GM12878 (cell line): ENCODE measurements at regions not wholly inside any gene's neighbourhood (a gene's known extent, or its start where the extent isn't known, plus 50 kb on each side); places are given as distances from the start of the nearest gene placed in this dataset.

ENCODE experiments used
- ATAC-seq: fragments of 200-7000 bp; cut with Tn5 transposase; 3 replicates; pipeline ENCODE4 v1.9.1; 2020; ENCODE audit warnings: mild to moderate bottlenecking, moderate library complexity
- BruUV-seq: library from RNA; stranded (reverse); fragments of 400-500 nt; replicated peaks from 2 replicates; lab custom pipeline; 2021; lab: Mats Ljungman, UMichigan
- CTCF ChIA-PET: fragments of 300-600 bp; sonication (Branson Sonifier 250); formaldehyde crosslinking; extraction: SDS; loops from one replicate; lab custom pipeline; 2021; ENCODE audit warnings: inconsistent platforms; lab: Yijun Ruan, JAX
- POLR2A ChIA-PET: fragments of 350-600 bp; formaldehyde crosslinking; extraction: SDS; loops from one replicate; lab custom pipeline; 2021; ENCODE audit warnings: inconsistent platforms; lab: Charles Lee
- RAD21 ChIA-PET: fragments of 300-600 bp; sonication (Branson Sonifier 250); formaldehyde crosslinking; loops from one replicate; lab custom pipeline; 2023; ENCODE audit warnings: antibody characterized with exemption; ENCODE audit not compliant: unreplicated experiment; lab: Charles Lee
- SMC1A ChIA-PET: fragments of 300-600 bp; sonication (Branson Sonifier 250); formaldehyde crosslinking; loops from one replicate; lab custom pipeline; 2023; ENCODE audit not compliant: unreplicated experiment, uncharacterized antibody; lab: Charles Lee
- DNase-seq: peaks from one replicate; pipeline ENCODE4 v3.0.0-alpha.2; 2011; ENCODE audit warnings: low read depth, low spot score
- FAIRE-seq: peaks from 3 replicates; lab custom pipeline; 2011; peaks lifted over from hg19 to GRCh38; lab: Jason Lieb, UNC
- H2AFZ ChIP-seq: 2 replicates; pipeline ENCODE4 v1.6.0; 2011; ENCODE audit warnings: low read depth, low read length, control low read depth; ENCODE audit not compliant: control insufficient read depth
- H3K27ac ChIP-seq: 2 replicates; pipeline ENCODE4 v1.5.1; 2011; ENCODE audit warnings: control low read depth; ENCODE audit not compliant: control insufficient read depth, insufficient read depth
- H3K27me3 ChIP-seq, 2 experiments: replicated peaks in 1 of 2; 2 replicates each; pipeline versions ENCODE4 v1.6.0 to v1.6.1; 2011; ENCODE audit warnings: low read length in 1 of 2; ENCODE audit not compliant: control insufficient read depth in 2 of 2, insufficient read depth in 2 of 2
- H3K36me3 ChIP-seq, 2 experiments: 2 replicates each; pipeline ENCODE4 v1.5.1; 2011; ENCODE audit warnings: low read length in 1 of 2; ENCODE audit not compliant: control insufficient read depth in 2 of 2, insufficient read depth in 2 of 2
- H3K4me1 ChIP-seq: 2 replicates; pipeline ENCODE4 v1.6.1; 2011; ENCODE audit warnings: mild to moderate bottlenecking, low read length, moderate library complexity, mixed read lengths; ENCODE audit not compliant: control insufficient read depth, insufficient read depth
- H3K4me2 ChIP-seq: 2 replicates; pipeline ENCODE4 v1.6.0; 2011; ENCODE audit warnings: control low read depth; ENCODE audit not compliant: control insufficient read depth, insufficient read depth
- H3K4me3 ChIP-seq: fragments of 200-600 bp; sonication (generic); 2 replicates; pipeline ENCODE4 v1.5.1; 2016
- H3K79me2 ChIP-seq: 2 replicates; pipeline ENCODE4 v1.6.0; 2011; ENCODE audit warnings: low read length; ENCODE audit not compliant: control insufficient read depth, insufficient read depth
- H3K9ac ChIP-seq: 2 replicates; pipeline ENCODE4 v1.8.0; 2011; ENCODE audit warnings: low read length, control low read depth, mixed read lengths; ENCODE audit not compliant: control insufficient read depth, insufficient read depth
- H3K9me3 ChIP-seq: replicated peaks from 3 replicates; pipeline ENCODE4 v1.5.1; 2011; ENCODE audit warnings: mild to moderate bottlenecking, low read length; ENCODE audit not compliant: control insufficient read depth, insufficient read depth
- H4K20me1 ChIP-seq: 2 replicates; pipeline ENCODE4 v1.6.0; 2011; ENCODE audit not compliant: control insufficient read depth, insufficient read depth
- ASH2L ChIP-seq: fragments of 300-600, 200-600 bp; sonication (generic); IDR thresholded peaks from 2 replicates; pipeline ENCODE4 v1.6.1; 2017; ENCODE audit warnings: low read depth, mild to moderate bottlenecking, borderline replicate concordance
- EED ChIP-seq: sonication (generic); IDR thresholded peaks from 2 replicates; pipeline ENCODE4 v1.6.1; 2016; ENCODE audit warnings: antibody characterized with exemption, low read depth
- ESRRA ChIP-seq: IDR thresholded peaks from 2 replicates; pipeline ENCODE4 v1.6.1; 2012; ENCODE audit warnings: mild to moderate bottlenecking, low read length, improper control_type of control experiment
- EZH2 ChIP-seq: IDR thresholded peaks from 2 replicates; pipeline ENCODE4 v1.6.1; 2012; ENCODE audit warnings: low read depth, mild to moderate bottlenecking, control low read depth, inconsistent platforms, low read length, borderline replicate concordance; ENCODE audit not compliant: control insufficient read depth
- HSF1 ChIP-seq: fragments of 150-350 bp; IDR thresholded peaks from 2 replicates; pipeline ENCODE4 v1.6.1; 2014; ENCODE audit warnings: mild to moderate bottlenecking, low read depth, low read length
- IRF4 ChIP-seq: IDR thresholded peaks from 2 replicates; pipeline ENCODE4 v1.6.1; 2011; ENCODE audit warnings: low read depth, low read length
- SPI1 ChIP-seq: IDR thresholded peaks from 2 replicates; pipeline ENCODE4 v1.6.1; 2011; ENCODE audit warnings: low read depth, mild to moderate bottlenecking, low read length, moderate library complexity, borderline replicate concordance; ENCODE audit not compliant: insufficient read depth
- ZZZ3 ChIP-seq: IDR thresholded peaks from 2 replicates; pipeline ENCODE4 v1.6.1; 2011; ENCODE audit warnings: low read depth; ENCODE audit not compliant: control insufficient read depth, insufficient read length
- WGBS: methylation state at CpG from one replicate; pipeline ENCODE4 v1.1.6; 2016; ENCODE audit warnings: low lambda C conversion rate; ENCODE audit not compliant: insufficient replicate concordance, insufficient coverage; ENCODE audit errors: missing lambda C conversion rate; 5-methylcytosine and 5-hydroxymethylcytosine counted together
- in situ Hi-C: fragments of 300-500 bp; cut with MboI; formaldehyde crosslinking; loops from 9 replicates; pipeline ENCODE4 v1.14.3; 2018; ENCODE audit warnings: mixed read lengths
- intact Hi-C: fragments of 100-400 bp; cut with micrococcal nuclease; formaldehyde crosslinking; loops from one replicate; pipeline ENCODE4 v1.14.2; 2022; ENCODE audit not compliant: unreplicated experiment

DNA sequence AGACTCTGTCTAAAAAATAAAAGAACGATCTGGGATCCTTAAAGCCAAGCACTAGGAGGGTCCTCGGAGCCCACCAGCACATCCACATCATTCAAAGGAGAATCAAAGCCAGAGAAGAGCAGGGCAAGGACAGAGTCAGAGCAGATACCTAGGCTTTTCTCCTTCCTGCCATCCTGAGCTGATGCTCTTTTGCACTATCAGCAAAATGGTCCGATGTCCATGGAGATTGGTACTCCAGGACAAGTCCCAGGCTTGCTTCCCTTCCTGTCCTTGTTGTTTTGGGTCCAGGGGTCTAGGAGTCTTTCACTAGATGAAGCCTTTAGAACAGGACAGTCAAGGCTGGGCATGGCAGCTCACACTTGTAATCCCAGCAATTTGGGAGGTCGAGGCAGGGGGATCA, 58.0 kb upstream of the ELN start (continued):
- TF ChIP-seq HSF1: no peak

- SMC1A ChIA-PET: no interaction called here
- no peak overlapping the region for H3K4me2 ChIP-seq
- no peak overlapping the region for H2AFZ ChIP-seq
- intact Hi-C loops: no loop called here
- H3K36me3 ChIP-seq: no peaks in the 10 kb centered on the region
- no TSS peak for BruUV-seq
- no peaks in the 10 kb centered on the region for H4K20me1 ChIP-seq
- no peaks in the 10 kb centered on the region for H3K9me3 ChIP-seq
- 75% methylated on average over 12 of the region's 12 CpGs for WGBS
- TF ChIP-seq EZH2 (no peak), IRF4 (no peak), ASH2L (no peak), EED (no peak), ZZZ3 (no peak), SPI1 (no peak), ESRRA (no peak)
- TF ChIP-seq, all 136 proteins: peak for 0
- ATAC-seq (peak; percentile 50), DNase-seq (no peak), FAIRE-seq (no peak)
- Histone ChIP-seq H3K9ac (no peak overlapping the region), H3K27me3 (no peaks in the 10 kb centered on the region), H3K4me3 (no peak overlapping the region), H3K79me2 (no peaks in the 10 kb centered on the region), H3K4me1 (peaks cover 8% of the 10 kb centered on the region), H3K27ac (no peak overlapping the region)
- POLR2A ChIA-PET: no interaction called here
- in situ Hi-C loops: no loop called here
- RAD21 ChIA-PET: interaction anchor here (0.6 kb wide), 1 partner anchor 109 kb away, joined by 3 read pairs; no protein-coding TSS in a partner anchor
- CTCF ChIA-PET: interaction anchor here (1.3 kb wide), 1 partner anchor 8 kb away, joined by 6 read pairs; no protein-coding TSS in a partner anchor
Measured at GRCh38 chr7:73970801-73971229, 57.2 kb upstream of the ELN start.
